Panc1 (cell line): ENCODE measurements at regions not wholly inside any gene's neighbourhood (a gene's known extent, or its start where the extent isn't known, plus 50 kb on each side); places are given as distances from the start of the nearest gene placed in this dataset.

Source experiments
- ATAC-seq: fragments of 200-7000 bp; cut with Tn5 transposase; 2 replicates; pipeline ENCODE4 v1.9.1; 2020; ENCODE audit warnings: mild to moderate bottlenecking, moderate library complexity
- BruUV-seq: library from RNA; stranded (reverse); fragments of 400-500 nt; replicated peaks from 2 replicates; lab custom pipeline; 2021; lab: Mats Ljungman, UMichigan
- CTCF ChIA-PET: fragments of 300-600 bp; sonication (Branson Sonifier 250); formaldehyde crosslinking; loops from one replicate; lab custom pipeline; 2022; ENCODE audit warnings: antibody characterized with exemption; lab: Charles Lee
- POLR2A ChIA-PET: fragments of 300-600 bp; sonication (Branson Sonifier 250); formaldehyde crosslinking; loops from one replicate; lab custom pipeline; 2022; ENCODE audit warnings: antibody characterized with exemption; lab: Charles Lee
- DNase-seq: peaks from one replicate; pipeline ENCODE4 v3.0.0-alpha.2; 2010; ENCODE audit warnings: low read depth, low spot score
- H3K27ac ChIP-seq: 2 replicates; pipeline ENCODE4 v1.5.1; 2011; ENCODE audit warnings: mild to moderate bottlenecking, low read length, inconsistent platforms
- H3K27me3 ChIP-seq: fragments of 200-500 bp; sonication (Bioruptor generic); 2 replicates; pipeline ENCODE4 v1.6.0; 2014; ENCODE audit warnings: low read length, inconsistent platforms; ENCODE audit not compliant: control insufficient read depth, insufficient read depth
- H3K36me3 ChIP-seq: fragments of 200-500 bp; sonication (Bioruptor generic); 2 replicates; pipeline ENCODE4 v1.5.1; 2014; ENCODE audit warnings: inconsistent platforms, mild to moderate bottlenecking, low read length, moderate library complexity; ENCODE audit not compliant: control insufficient read depth, insufficient read depth
- H3K4me1 ChIP-seq: 2 replicates; pipeline ENCODE4 v1.5.1; 2011; ENCODE audit warnings: inconsistent platforms, mild to moderate bottlenecking, low read length, moderate library complexity; ENCODE audit not compliant: control insufficient read depth, insufficient read depth
- H3K4me3 ChIP-seq, 2 experiments: 2 replicates each; pipeline ENCODE4 v1.5.1; 2011 to 2012; ENCODE audit warnings: low read depth in 2 of 2, low read length in 2 of 2, mild to moderate bottlenecking in 2 of 2, inconsistent platforms in 1 of 2, moderate library complexity in 1 of 2
- H3K9me3 ChIP-seq: fragments of 200-500 bp; sonication (Bioruptor generic); 2 replicates; pipeline ENCODE4 v1.5.1; 2014; ENCODE audit warnings: low read depth, mild to moderate bottlenecking, inconsistent platforms, low read length, moderate library complexity; ENCODE audit not compliant: control insufficient read depth, insufficient read depth
- CTCF ChIP-seq: fragments of 450-650 bp; IDR thresholded peaks from 2 replicates; pipeline ENCODE4 v1.5.1; 2017; ENCODE audit warnings: mild to moderate bottlenecking
- POLR2AphosphoS5 ChIP-seq: IDR thresholded peaks from 2 replicates; pipeline ENCODE4 v1.6.1; 2012; ENCODE audit warnings: mild to moderate bottlenecking, low read depth, low read length, moderate library complexity
- REST ChIP-seq, 2 experiments: IDR thresholded peaks; 2 replicates each; pipeline ENCODE4 v1.6.1; 2011 to 2012; ENCODE audit warnings: low read depth in 2 of 2, control low read depth in 1 of 2, low read length in 1 of 2, mild to moderate bottlenecking in 1 of 2, moderate library complexity in 1 of 2; ENCODE audit not compliant: insufficient read depth in 1 of 2
- SIN3A ChIP-seq: IDR thresholded peaks from 2 replicates; pipeline ENCODE4 v1.6.1; 2012; ENCODE audit warnings: low read depth, mild to moderate bottlenecking, low read length, moderate library complexity, borderline replicate concordance; ENCODE audit not compliant: insufficient read depth
- TCF7L2 ChIP-seq: IDR thresholded peaks from 2 replicates; pipeline ENCODE4 v1.6.1; 2011; ENCODE audit warnings: mild to moderate bottlenecking, low read depth, low read length, inconsistent platforms
- in situ Hi-C: cut with HindIII; loops from 2 replicates; pipeline ENCODE4 v1.10.0; 2016; ENCODE audit warnings: low sequenced_read_pairs, low pct_unique_long_range_greater_than_20kb
- intact Hi-C: fragments of 100-400 bp; cut with micrococcal nuclease; formaldehyde crosslinking; loops from one replicate; pipeline ENCODE4 v1.10.0; 2022; ENCODE audit not compliant: unreplicated experiment

GRCh38 chr20:53867741-53868351, 202.5 kb downstream of the BCAS1 start:
- BruUV-seq: TSS peak; percentile 79
- in situ Hi-C loops (no loop called here), intact Hi-C loops (loop anchor here (2.0 to 5.0 kb wide), 3 partner anchors 41 to 81 kb away; no protein-coding TSS in a partner anchor)
- H3K36me3 ChIP-seq: no peaks in the 10 kb centered on the region
- H3K9me3 ChIP-seq: no peaks in the 10 kb centered on the region
- CTCF ChIA-PET: interaction anchor here (0.6 kb wide), 1 partner anchor 74 kb away, joined by 4 read pairs; no protein-coding TSS in a partner anchor
- no peak overlapping the region for H3K4me3 ChIP-seq
- peak overlapping the region; percentile 98 for H3K27ac ChIP-seq
- DNase-seq: no peak
- no peak for TF ChIP-seq SIN3A
- no peak for TF ChIP-seq REST (IDR thresholded peaks at IDR 0.05; ENCODE audit: insufficient read depth in 1 of 2, low read depth in 2 of 2, low read length in 1 of 2)
- no peak for TF ChIP-seq CTCF
- no peak; the same call in 1 of the 2 replicates for TF ChIP-seq TCF7L2
- TF ChIP-seq POLR2AphosphoS5: no peak
- ATAC-seq: no peak
- POLR2A ChIA-PET: interaction anchor here (0.5 kb wide), 1 partner anchor 44 kb away, joined by 5 read pairs; no protein-coding TSS in a partner anchor
- H3K4me1 ChIP-seq: peaks cover 89% of the 10 kb centered on the region
- H3K27me3 ChIP-seq: no peaks in the 10 kb centered on the region

- no peaks in the 10 kb centered on the region for H3K36me3 ChIP-seq
- no peaks in the 10 kb centered on the region for H3K27me3 ChIP-seq
- TF ChIP-seq REST (IDR thresholded peaks at IDR 0.05; ENCODE audit: insufficient read depth in 1 of 2, low read depth in 2 of 2, low read length in 1 of 2) (no peak), TCF7L2 (peak; percentile 79), POLR2AphosphoS5 (no peak)
- CTCF ChIA-PET: no interaction called here
- BruUV-seq: no TSS peak
- H3K4me3 ChIP-seq: peak overlapping the region in 1 of 2 experiments; percentile 21; a peak in 2 of 4 replicates
- no peaks in the 10 kb centered on the region for H3K9me3 ChIP-seq
- intact Hi-C loops: loop anchor here (5.0 kb wide), 2 partner anchors 40 to 80 kb away; no protein-coding TSS in a partner anchor
- ATAC-seq (peak; percentile 27), DNase-seq (no peak)
- peaks cover 81% of the 10 kb centered on the region for H3K4me1 ChIP-seq
- in situ Hi-C loops: no loop called here
- POLR2A ChIA-PET: interaction anchor here (0.5 to 2.0 kb wide), 5 partner anchors 12 to 73 kb away, joined by 3 to 9 read pairs (median 5); no protein-coding TSS in a partner anchor
- peak overlapping the region; percentile 98 for H3K27ac ChIP-seq
Observed at GRCh38 chr20:53866794-53867740, 203.3 kb downstream of the BCAS1 start.
